ENCODE measurements at regions not wholly inside any gene's neighbourhood (a gene's known extent, or its start where the extent isn't known, plus 50 kb on each side); places are given as distances from the start of the nearest gene placed in this dataset.

DNA sequence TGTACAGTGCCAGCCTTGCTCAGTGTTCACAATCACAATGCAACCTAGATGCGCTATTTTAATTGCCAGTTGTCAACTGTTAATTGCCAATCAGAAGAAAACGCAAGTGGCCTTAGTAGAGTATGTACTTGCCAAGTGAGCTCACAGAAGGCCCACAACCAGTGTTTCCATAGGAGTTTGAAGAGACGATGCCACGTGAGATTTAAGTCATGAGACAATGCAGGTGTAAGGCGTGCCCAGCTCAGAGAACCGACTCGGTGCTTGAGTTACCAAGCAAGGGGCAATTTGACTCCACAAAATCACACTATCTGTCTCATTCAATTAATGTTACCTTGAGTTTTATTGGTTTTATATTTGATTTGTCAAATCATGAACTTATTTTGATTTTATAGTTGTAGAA, 65.6 kb downstream of the TEX35 start:
- no peak for DNase-seq (ENCODE audit: low read depth)
- TF ChIP-seq, protein P1, sequence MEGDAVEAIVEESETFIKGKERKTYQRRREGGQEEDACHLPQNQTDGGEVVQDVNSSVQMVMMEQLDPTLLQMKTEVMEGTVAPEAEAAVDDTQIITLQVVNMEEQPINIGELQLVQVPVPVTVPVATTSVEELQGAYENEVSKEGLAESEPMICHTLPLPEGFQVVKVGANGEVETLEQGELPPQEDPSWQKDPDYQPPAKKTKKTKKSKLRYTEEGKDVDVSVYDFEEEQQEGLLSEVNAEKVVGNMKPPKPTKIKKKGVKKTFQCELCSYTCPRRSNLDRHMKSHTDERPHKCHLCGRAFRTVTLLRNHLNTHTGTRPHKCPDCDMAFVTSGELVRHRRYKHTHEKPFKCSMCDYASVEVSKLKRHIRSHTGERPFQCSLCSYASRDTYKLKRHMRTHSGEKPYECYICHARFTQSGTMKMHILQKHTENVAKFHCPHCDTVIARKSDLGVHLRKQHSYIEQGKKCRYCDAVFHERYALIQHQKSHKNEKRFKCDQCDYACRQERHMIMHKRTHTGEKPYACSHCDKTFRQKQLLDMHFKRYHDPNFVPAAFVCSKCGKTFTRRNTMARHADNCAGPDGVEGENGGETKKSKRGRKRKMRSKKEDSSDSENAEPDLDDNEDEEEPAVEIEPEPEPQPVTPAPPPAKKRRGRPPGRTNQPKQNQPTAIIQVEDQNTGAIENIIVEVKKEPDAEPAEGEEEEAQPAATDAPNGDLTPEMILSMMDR (IDR thresholded peaks at IDR 0.05; ENCODE audit: low read depth, low read length, missing control alignments), result no peak
- in situ Hi-C loops (cut with HindIII; ENCODE audit: low sequenced_read_pairs), result no loop called here
- H3K4me3 ChIP-seq (ENCODE audit: low read depth, low read length), result no peak overlapping the region

DNA sequence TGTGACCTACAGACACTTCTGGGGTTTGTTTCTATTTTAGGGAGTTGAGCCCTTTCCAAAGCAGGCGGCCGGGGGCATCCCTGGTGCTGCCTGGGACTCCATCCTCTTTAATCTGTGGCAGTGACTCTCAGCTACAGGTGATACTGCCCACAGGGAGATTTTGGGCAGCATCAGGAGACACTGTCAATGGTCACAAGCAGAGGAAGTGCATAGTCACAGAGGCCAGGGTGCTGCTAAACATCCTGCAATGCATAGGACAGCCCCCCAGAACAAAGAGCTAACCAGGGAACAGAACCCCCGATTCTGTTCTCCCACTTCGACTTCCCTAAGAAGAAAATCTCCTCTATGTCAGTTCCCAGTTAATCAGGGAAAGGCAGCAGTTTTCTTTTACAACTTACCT, 66.2 kb downstream of the TEX35 start:
- TF ChIP-seq, protein P1 (IDR thresholded peaks at IDR 0.05; ENCODE audit: low read depth, low read length, missing control alignments), result no peak
- in situ Hi-C loops (cut with HindIII; ENCODE audit: low sequenced_read_pairs), result no loop called here
- no peak overlapping the region for H3K4me3 ChIP-seq (ENCODE audit: low read depth, low read length)
- no peak for DNase-seq (ENCODE audit: low read depth)

DNA sequence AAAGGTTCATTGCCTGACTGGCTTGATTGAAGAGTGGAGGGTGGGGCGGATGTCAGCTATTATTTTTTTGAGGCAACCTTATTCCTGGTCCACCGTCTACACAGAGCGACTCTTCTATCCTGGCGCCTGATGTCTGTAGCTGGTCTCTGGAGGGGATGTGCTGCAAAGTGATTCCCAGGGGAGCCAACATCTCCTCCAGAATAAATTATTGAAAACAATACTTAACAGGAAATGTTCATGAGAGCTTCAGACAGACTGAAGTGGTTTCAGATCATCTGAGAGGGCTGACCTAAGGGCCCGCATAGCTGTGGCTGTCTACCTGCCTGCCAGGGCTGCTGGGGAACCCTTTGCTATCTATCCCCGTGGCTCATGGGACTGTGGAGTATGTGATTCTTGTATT, 66.7 kb downstream of the TEX35 start:
- H3K4me3 ChIP-seq (ENCODE audit: low read depth, low read length), result no peak overlapping the region
- no peak for DNase-seq (ENCODE audit: low read depth)
- in situ Hi-C loops (cut with HindIII; ENCODE audit: low sequenced_read_pairs), result no loop called here
- TF ChIP-seq, protein P1 (IDR thresholded peaks at IDR 0.05; ENCODE audit: low read depth, low read length, missing control alignments), result no peak

DNA sequence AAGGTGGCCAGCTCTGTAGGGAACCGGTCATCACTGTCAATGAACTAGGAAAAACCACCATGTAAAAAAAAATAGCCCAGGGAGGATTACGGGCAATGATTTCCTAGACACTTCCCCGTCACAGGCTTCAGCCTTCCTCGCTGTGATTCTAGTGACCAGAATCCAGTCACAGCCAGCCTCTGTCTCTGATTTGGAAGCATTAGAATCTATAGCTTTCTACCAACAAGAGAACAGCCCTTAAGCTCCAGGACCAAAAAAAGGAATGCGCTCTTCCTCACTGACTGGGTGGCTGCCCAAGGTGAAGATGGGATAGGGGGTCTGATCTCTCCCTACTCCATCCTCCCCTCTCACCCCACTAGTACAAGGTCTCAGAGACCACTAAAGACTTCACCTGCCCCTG, 67.2 kb downstream of the TEX35 start:
- no peak overlapping the region for H3K4me3 ChIP-seq (ENCODE audit: low read depth, low read length)
- in situ Hi-C loops (cut with HindIII; ENCODE audit: low sequenced_read_pairs), result no loop called here
- TF ChIP-seq, protein P1 (IDR thresholded peaks at IDR 0.05; ENCODE audit: low read depth, low read length, missing control alignments), result no peak
- no peak for DNase-seq (ENCODE audit: low read depth)

DNA sequence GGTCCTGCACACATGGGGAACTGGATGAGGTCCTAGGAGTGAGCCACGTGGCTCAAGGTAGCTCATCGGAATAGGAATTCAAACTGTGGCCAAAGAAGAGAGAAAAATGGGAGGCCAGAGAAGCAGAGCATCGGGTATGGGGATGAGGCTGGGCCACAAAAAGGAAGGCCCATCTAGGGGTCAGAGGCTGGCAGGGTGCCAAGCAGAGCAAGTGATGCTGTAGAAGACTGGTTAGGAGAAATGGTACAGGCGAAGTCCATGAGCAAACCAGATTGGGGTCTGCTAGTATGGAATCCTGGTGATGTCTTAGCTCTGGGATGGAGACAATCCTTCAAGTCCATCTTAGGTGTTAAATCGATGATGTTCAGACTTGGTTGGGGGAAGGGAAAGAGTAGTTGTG, 68.0 kb downstream of the TEX35 start:
- no peak overlapping the region for H3K4me3 ChIP-seq (ENCODE audit: low read depth, low read length)
- DNase-seq (ENCODE audit: low read depth), result no peak
- in situ Hi-C loops (cut with HindIII; ENCODE audit: low sequenced_read_pairs), result no loop called here
- TF ChIP-seq, protein P1 (IDR thresholded peaks at IDR 0.05; ENCODE audit: low read depth, low read length, missing control alignments), result no peak

DNA sequence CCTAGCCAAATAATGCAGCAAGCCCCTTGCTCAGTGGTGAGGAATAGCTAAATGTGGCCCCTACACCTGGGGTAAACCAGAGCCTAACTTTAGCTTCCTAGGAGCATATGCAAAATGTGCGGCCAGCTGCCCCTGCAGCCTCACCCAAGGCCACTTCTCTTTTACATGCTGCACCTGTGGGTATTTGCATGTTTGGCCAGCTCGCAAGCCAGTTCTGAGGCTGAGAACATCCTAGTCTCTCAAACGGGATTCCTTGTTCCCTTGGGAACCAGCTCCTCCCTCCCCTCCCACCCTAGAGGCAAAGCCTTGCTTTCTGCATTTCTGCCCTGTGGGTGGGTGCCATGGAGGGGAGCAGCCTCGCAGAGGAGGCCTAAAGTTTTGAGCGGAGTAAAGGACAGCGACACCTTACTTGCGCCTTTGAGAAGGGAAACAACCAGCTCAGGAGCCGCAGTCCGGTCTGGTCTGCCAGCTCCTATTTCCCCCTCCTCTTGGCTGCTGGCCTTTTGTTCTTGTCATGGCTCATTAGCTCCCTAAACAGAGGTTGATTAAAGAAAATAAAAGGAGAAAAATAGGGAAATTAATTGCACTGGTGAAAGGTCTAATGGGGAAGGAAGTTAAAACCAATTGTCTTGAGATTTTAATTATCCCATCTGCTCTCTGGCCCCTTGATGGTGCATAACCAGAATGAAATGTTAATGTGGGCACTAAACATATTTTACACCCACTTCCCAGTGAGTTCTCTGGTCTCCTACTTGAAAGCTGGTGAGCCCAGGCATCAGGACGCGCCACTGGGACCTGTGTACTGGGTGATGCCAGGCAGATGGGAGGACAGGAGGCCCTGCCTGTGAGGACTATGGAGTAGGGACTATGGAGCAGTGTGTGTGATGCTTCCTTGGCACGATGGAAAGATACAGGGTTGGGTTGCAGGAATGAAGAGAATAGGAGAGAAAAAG, 68.7 kb downstream of the TEX35 start:
- TF ChIP-seq, protein P1 (IDR thresholded peaks at IDR 0.05; ENCODE audit: low read depth, low read length, missing control alignments), result no peak
- in situ Hi-C loops (cut with HindIII; ENCODE audit: low sequenced_read_pairs), result no loop called here
- H3K4me3 ChIP-seq (ENCODE audit: low read depth, low read length), result no peak overlapping the region
- no peak for DNase-seq (ENCODE audit: low read depth)

Data from astrocyte of the cerebellum (primary cell).